K562 (cell line): ENCODE measurements at regions not wholly inside any gene's neighbourhood (a gene's known extent, or its start where the extent isn't known, plus 50 kb on each side); places are given as distances from the start of the nearest gene placed in this dataset.

Experiments used
- ATAC-seq: fragments of 200-7000 bp; cut with Tn5 transposase; 3 replicates; pipeline ENCODE4 v1.9.1; 2020; ENCODE audit warnings: moderate library complexity
- BruUV-seq: library from RNA; stranded (reverse); fragments of 400-500 nt; replicated peaks from 2 replicates; lab custom pipeline; 2021; lab: Mats Ljungman, UMichigan
- CTCF ChIA-PET: fragments of 300-600 bp; formaldehyde crosslinking; extraction: SDS; loops from one replicate; lab custom pipeline; 2021; ENCODE audit warnings: low intra/inter-chr PET ratio; lab: Yijun Ruan, JAX
- POLR2A ChIA-PET: fragments of 300-600, 350-650 bp; sonication (Branson Sonifier 250); formaldehyde crosslinking; extraction: SDS; loops from one replicate; lab custom pipeline; 2021; ENCODE audit warnings: antibody characterized with exemption, inconsistent platforms; lab: Yijun Ruan, JAX
- DNase-seq, 4 experiments: peaks; one replicate each; pipeline versions ENCODE4 v3.0.0 to v3.0.0-alpha.2; 2011 to 2018; ENCODE audit warnings: low spot score in 3 of 4, mixed read lengths in 3 of 4; ENCODE audit errors: extremely low read depth in 1 of 4
- FAIRE-seq: peaks from 2 replicates; lab custom pipeline; 2011; peaks lifted over from hg19 to GRCh38; lab: Jason Lieb, UNC
- H2AFZ ChIP-seq: 2 replicates; pipeline ENCODE4 v1.6.0; 2011; ENCODE audit warnings: low read depth, low read length, control low read depth, inconsistent platforms
- H3K27ac ChIP-seq: fragments of 200-600 bp; 3 replicates; pipeline ENCODE4 v1.8.0; 2011; ENCODE audit warnings: low read depth, mild to moderate bottlenecking, control low read depth, inconsistent platforms, low read length, moderate library complexity, mixed read lengths; ENCODE audit errors: extremely low read depth
- H3K27me3 ChIP-seq, 2 experiments: fragments of 300-600 bp in 1 of 2; 2 replicates in 1 of 2; 3 replicates in 1 of 2; pipeline versions ENCODE4 v1.6.0 to v1.8.0; 2011; ENCODE audit warnings: inconsistent platforms in 2 of 2, low read length in 2 of 2, mild to moderate bottlenecking in 1 of 2, mixed read lengths in 1 of 2, moderate library complexity in 1 of 2; ENCODE audit not compliant: control insufficient read depth in 2 of 2, insufficient read depth in 2 of 2
- H3K36me3 ChIP-seq: fragments of 300-600 bp; 3 replicates; pipeline ENCODE4 v1.8.0; 2011; ENCODE audit warnings: mild to moderate bottlenecking, low read length, inconsistent platforms; ENCODE audit not compliant: control insufficient read depth, insufficient read depth
- H3K4me1 ChIP-seq, 2 experiments: fragments of 200-600 bp in 1 of 2; replicated peaks in 1 of 2; 2 replicates in 1 of 2; 3 replicates in 1 of 2; pipeline versions ENCODE4 v1.5.1 to v1.8.0; 2011; ENCODE audit warnings: inconsistent platforms in 2 of 2, low read length in 2 of 2, mild to moderate bottlenecking in 1 of 2, mixed read lengths in 1 of 2, moderate library complexity in 1 of 2; ENCODE audit not compliant: control insufficient read depth in 2 of 2, insufficient read depth in 2 of 2
- H3K4me2 ChIP-seq: 2 replicates; pipeline ENCODE4 v1.6.1; 2011; ENCODE audit warnings: low read length, control low read depth, inconsistent platforms, mixed read lengths; ENCODE audit not compliant: insufficient read depth
- H3K4me3 ChIP-seq: fragments of 200-600 bp; sonication (generic), shearing (Covaris generic); 2 replicates; pipeline ENCODE4 v1.5.1; 2016; ENCODE audit warnings: control low read depth, inconsistent platforms
- H3K79me2 ChIP-seq: fragments of 200-600 bp; 3 replicates; pipeline ENCODE4 v1.8.0; 2011; ENCODE audit warnings: low read length, inconsistent platforms; ENCODE audit not compliant: control insufficient read depth, insufficient read depth
- H3K9ac ChIP-seq, 2 experiments: 2 replicates each; pipeline versions ENCODE4 v1.6.0 to v1.6.1; 2011; ENCODE audit warnings: low read depth in 2 of 2, low read length in 2 of 2, control low read depth in 1 of 2, inconsistent platforms in 1 of 2, mild to moderate bottlenecking in 1 of 2, mixed read lengths in 1 of 2; ENCODE audit not compliant: insufficient read depth in 1 of 2
- H3K9me1 ChIP-seq: one replicate; pipeline ENCODE4 v1.6.0; 2011; ENCODE audit warnings: inconsistent platforms, mild to moderate bottlenecking, low read length, moderate library complexity; ENCODE audit not compliant: control insufficient read depth, insufficient read depth
- H3K9me3 ChIP-seq: replicated peaks from 2 replicates; pipeline ENCODE4 v1.5.1; 2011; ENCODE audit warnings: low read depth, low read length, inconsistent platforms; ENCODE audit not compliant: control insufficient read depth, insufficient read depth
- H4K20me1 ChIP-seq: replicated peaks from 2 replicates; pipeline ENCODE4 v1.6.1; 2011; ENCODE audit warnings: low read length, inconsistent platforms, mixed read lengths; ENCODE audit not compliant: control insufficient read depth, insufficient read depth
- ADNP ChIP-seq: fragments of 200-800 bp; sonication (Bioruptor generic); IDR thresholded peaks from 2 replicates; pipeline ENCODE4 v1.6.1; 2016; ENCODE audit warnings: missing genetic modification characterization, missing compliant biosample characterization
- ETV1 ChIP-seq: fragments of 450-650 bp; conservative IDR thresholded peaks from 2 replicates; pipeline ENCODE4 v1.6.1; 2016; ENCODE audit warnings: missing genetic modification characterization, control low read depth, low read depth, missing compliant biosample characterization
- FOSL1 ChIP-seq: fragments of 200-800 bp; sonication (Bioruptor generic); conservative IDR thresholded peaks from 2 replicates; pipeline ENCODE4 v1.6.1; 2016; ENCODE audit warnings: missing genetic modification characterization, missing compliant biosample characterization
- GATAD2A ChIP-seq: fragments of 450-650 bp; IDR thresholded peaks from 2 replicates; pipeline ENCODE4 v1.6.1; 2017
- HDGF ChIP-seq: fragments of 450-650 bp; IDR thresholded peaks from 2 replicates; pipeline ENCODE4 v1.6.1; 2016
- POLR2AphosphoS5 ChIP-seq: IDR thresholded peaks from 2 replicates; pipeline ENCODE4 v1.6.1; 2011; ENCODE audit warnings: mild to moderate bottlenecking, low read depth, low read length, moderate library complexity; ENCODE audit not compliant: control insufficient read depth, insufficient read depth
- PTTG1 ChIP-seq: fragments of 450-650 bp; IDR thresholded peaks from 2 replicates; pipeline ENCODE4 v1.6.1; 2016; ENCODE audit warnings: low read depth, mild to moderate bottlenecking, missing genetic modification characterization, missing compliant biosample characterization
- XRCC4 ChIP-seq: IDR thresholded peaks from one replicate; pipeline ENCODE4 v1.6.1; 2011; ENCODE audit not compliant: insufficient read depth, insufficient read length; ENCODE audit errors: extremely low read depth
- ZNF76 ChIP-seq: fragments of 250-450 bp; sonication (Bioruptor Pico); IDR thresholded peaks from 2 replicates; pipeline ENCODE4 v1.4.0; 2020; ENCODE audit warnings: mild to moderate bottlenecking, moderate library complexity, borderline replicate concordance
- WGBS: fragments of 100-300 bp; shearing (Covaris generic); methylation state at CpG from one replicate; pipeline ENCODE4 v1.1.6; 2016; ENCODE audit warnings: low coverage, mixed read lengths; ENCODE audit not compliant: insufficient coverage; ENCODE audit errors: missing lambda C conversion rate; 5-methylcytosine and 5-hydroxymethylcytosine counted together
- in situ Hi-C: fragments of 300-500 bp; cut with MboI; formaldehyde crosslinking; loops from 4 replicates; pipeline ENCODE4 v1.15.0; 2018; ENCODE audit warnings: inconsistent platforms, mixed read lengths
- intact Hi-C: fragments of 100-400 bp; cut with micrococcal nuclease; formaldehyde crosslinking; loops from 2 replicates; pipeline ENCODE4 v1.14.2; 2022
- TF ChIP-seq, protein P1 (sequence below): sonication (generic); formaldehyde crosslinking; IDR thresholded peaks from 2 replicates; pipeline ENCODE4 v1.8.0; 2022; ENCODE audit warnings: mild to moderate bottlenecking, missing genetic modification reagents

GRCh38 chr2:65545837-65546805, 113.7 kb upstream of the SPRED2 start:
- Histone ChIP-seq H2AFZ (no peak overlapping the region), H3K9me3 (no peaks in the 10 kb centered on the region), H3K9ac (peak overlapping the region in 1 of 2 experiments; percentile 40; a peak in 1 of 4 replicates), H3K4me3 (no peak overlapping the region)
- ATAC-seq: no peak
- POLR2A ChIA-PET: interaction anchor here (0.9 to 3.1 kb wide), 2 partner anchors 118 kb away, joined by 3 to 14 read pairs; no protein-coding TSS in a partner anchor
- TF ChIP-seq ETV1 (tag) (peak; percentile 23; the same call in 1 of the 2 replicates), HDGF (no peak), XRCC4 (no peak), PTTG1 (tag) (no peak), POLR2AphosphoS5 (no peak), FOSL1 (tag) (peak; percentile 52), ADNP (tag) (no peak), GATAD2A (no peak), ZNF76 (CRISPR knock-in tag) (no peak)
- TF ChIP-seq, protein P1, sequence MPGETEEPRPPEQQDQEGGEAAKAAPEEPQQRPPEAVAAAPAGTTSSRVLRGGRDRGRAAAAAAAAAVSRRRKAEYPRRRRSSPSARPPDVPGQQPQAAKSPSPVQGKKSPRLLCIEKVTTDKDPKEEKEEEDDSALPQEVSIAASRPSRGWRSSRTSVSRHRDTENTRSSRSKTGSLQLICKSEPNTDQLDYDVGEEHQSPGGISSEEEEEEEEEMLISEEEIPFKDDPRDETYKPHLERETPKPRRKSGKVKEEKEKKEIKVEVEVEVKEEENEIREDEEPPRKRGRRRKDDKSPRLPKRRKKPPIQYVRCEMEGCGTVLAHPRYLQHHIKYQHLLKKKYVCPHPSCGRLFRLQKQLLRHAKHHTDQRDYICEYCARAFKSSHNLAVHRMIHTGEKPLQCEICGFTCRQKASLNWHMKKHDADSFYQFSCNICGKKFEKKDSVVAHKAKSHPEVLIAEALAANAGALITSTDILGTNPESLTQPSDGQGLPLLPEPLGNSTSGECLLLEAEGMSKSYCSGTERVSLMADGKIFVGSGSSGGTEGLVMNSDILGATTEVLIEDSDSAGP (CRISPR knock-in tag): no peak
- TF ChIP-seq, all 486 proteins: peak for 2
- Histone ChIP-seq H3K79me2 (no peaks in the 10 kb centered on the region), H3K9me1 (no peaks in the 10 kb centered on the region), H3K4me2 (no peak overlapping the region), H3K27ac (no peak overlapping the region), H3K27me3 (no peaks in the 10 kb centered on the region), H4K20me1 (no peaks in the 10 kb centered on the region), H3K4me1 (no peaks in the 10 kb centered on the region; a peak in 1 of 5 replicates), H3K36me3 (no peaks in the 10 kb centered on the region)
- in situ Hi-C loops: loop anchor here (5.0 kb wide), 1 partner anchor 284 kb away; no protein-coding TSS in a partner anchor
- intact Hi-C loops: no loop called here
- DNase-seq (no peak), FAIRE-seq (no peak)
- WGBS: 41% methylated on average over 4 of the region's 4 CpGs
- CTCF ChIA-PET: no interaction called here
- no TSS peak for BruUV-seq
